Thyroid gland (tissue), 4 donors: ENCODE measurements at regions not wholly inside any gene's neighbourhood (a gene's known extent, or its start where the extent isn't known, plus 50 kb on each side); places are given as distances from the start of the nearest gene placed in this dataset.

Experiments used
- DNase-seq, 2 donors: peaks; one replicate each; pipeline ENCODE4 v3.0.0-alpha.2; 2019
- H3K27ac ChIP-seq, 3 donors: fragments of 200-600 bp; sonication (generic); 1 replicate in 2 of 3; 2 replicates in 1 of 3; pipeline ENCODE4 v1.5.1; 2016 to 2019; ENCODE audit warnings: mild to moderate bottlenecking in 1 of 3, moderate library complexity in 1 of 3
- H3K27me3 ChIP-seq: fragments of 200-600 bp; sonication (generic); one replicate; pipeline ENCODE4 v1.5.1; 2019
- H3K36me3 ChIP-seq, 2 donors: fragments of 200-600 bp; sonication (generic); one replicate each; pipeline ENCODE4 v1.5.1; 2016 to 2019
- H3K4me1 ChIP-seq, 2 donors: fragments of 200-600 bp; sonication (generic); one replicate each; pipeline ENCODE4 v1.5.1; 2017 to 2019
- H3K4me3 ChIP-seq, 3 donors: fragments of 200-600 bp; sonication (generic); replicated peaks in 1 of 3; 1 replicate in 2 of 3; 2 replicates in 1 of 3; pipeline ENCODE4 v1.5.1; 2016; ENCODE audit warnings: mild to moderate bottlenecking in 1 of 3
- H3K9me3 ChIP-seq: fragments of 200-600 bp; sonication (generic); one replicate; pipeline ENCODE4 v1.5.1; 2017
- POLR2A ChIP-seq, 2 donors: fragments of 450-650 bp; IDR thresholded peaks; one replicate each; pipeline ENCODE4 v1.6.1; 2017; ENCODE audit warnings: antibody characterized with exemption in 2 of 2, mild to moderate bottlenecking in 2 of 2, moderate library complexity in 1 of 2
- WGBS, 2 donors: methylation state at CpG; one replicate each; pipeline ENCODE4 v1.1.5; 2017; 5-methylcytosine and 5-hydroxymethylcytosine counted together
- intact Hi-C: fragments of 100-400 bp; cut with DNase I; formaldehyde crosslinking; loops from one replicate; pipeline ENCODE4 v1.15.1; 2023
- TF ChIP-seq, protein P1 (sequence below), 6 experiments: fragments of 200-600 bp in 3 of 6; fragments of 450-650 bp in 3 of 6; sonication (generic) in 3 of 6; IDR thresholded peaks; one replicate each; pipeline ENCODE4 v1.5.1; 2016 to 2019; ENCODE audit warnings: antibody characterized with exemption in 6 of 6, mild to moderate bottlenecking in 2 of 6, inconsistent platforms in 1 of 6, moderate library complexity in 1 of 6

GRCh38 chr13:100941377-100942368 is 267.1 kb upstream of the TMTC4 start:
- TF ChIP-seq POLR2A (IDR thresholded peaks at IDR 0.05), result no peak
- TF ChIP-seq, protein P1, sequence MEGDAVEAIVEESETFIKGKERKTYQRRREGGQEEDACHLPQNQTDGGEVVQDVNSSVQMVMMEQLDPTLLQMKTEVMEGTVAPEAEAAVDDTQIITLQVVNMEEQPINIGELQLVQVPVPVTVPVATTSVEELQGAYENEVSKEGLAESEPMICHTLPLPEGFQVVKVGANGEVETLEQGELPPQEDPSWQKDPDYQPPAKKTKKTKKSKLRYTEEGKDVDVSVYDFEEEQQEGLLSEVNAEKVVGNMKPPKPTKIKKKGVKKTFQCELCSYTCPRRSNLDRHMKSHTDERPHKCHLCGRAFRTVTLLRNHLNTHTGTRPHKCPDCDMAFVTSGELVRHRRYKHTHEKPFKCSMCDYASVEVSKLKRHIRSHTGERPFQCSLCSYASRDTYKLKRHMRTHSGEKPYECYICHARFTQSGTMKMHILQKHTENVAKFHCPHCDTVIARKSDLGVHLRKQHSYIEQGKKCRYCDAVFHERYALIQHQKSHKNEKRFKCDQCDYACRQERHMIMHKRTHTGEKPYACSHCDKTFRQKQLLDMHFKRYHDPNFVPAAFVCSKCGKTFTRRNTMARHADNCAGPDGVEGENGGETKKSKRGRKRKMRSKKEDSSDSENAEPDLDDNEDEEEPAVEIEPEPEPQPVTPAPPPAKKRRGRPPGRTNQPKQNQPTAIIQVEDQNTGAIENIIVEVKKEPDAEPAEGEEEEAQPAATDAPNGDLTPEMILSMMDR (IDR thresholded peaks at IDR 0.05), result no peak
- Histone ChIP-seq H3K36me3 (no peaks in the 10 kb centered on the region), H3K27ac (no peak overlapping the region), H3K4me1 (no peaks in the 10 kb centered on the region), H3K27me3 (no peaks in the 10 kb centered on the region), H3K9me3 (no peaks in the 10 kb centered on the region), H3K4me3 (no peak overlapping the region)
- no peak for DNase-seq
- intact Hi-C loops, result no loop called here
- WGBS, 2 donors, result 75 to 79% methylated on average over 10 of the region's 10 CpGs

DNA sequence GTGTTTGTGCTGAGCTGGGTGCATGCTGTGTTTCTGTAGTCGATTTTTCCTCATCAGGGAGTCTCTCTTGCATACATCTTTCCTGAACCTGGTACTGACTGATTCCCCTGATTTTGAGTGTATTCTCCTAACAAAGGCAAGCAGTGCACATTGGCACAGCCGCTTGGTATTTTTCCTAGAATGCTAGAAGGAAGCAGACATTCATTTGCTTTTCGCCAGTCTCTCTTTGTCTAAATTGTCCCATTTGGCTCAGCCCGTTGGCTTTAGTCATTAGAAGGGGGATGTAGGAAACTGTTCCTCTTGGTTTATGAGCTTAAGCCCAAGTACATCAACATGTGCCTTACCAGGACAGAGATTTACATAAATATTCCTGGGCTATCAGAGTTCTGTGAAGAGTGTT is 266.1 kb upstream of the TMTC4 start:
- Histone ChIP-seq H3K27me3 (no peaks in the 10 kb centered on the region), H3K9me3 (no peaks in the 10 kb centered on the region), H3K4me1 (no peaks in the 10 kb centered on the region), H3K27ac (no peak overlapping the region), H3K4me3 (no peak overlapping the region), H3K36me3 (no peaks in the 10 kb centered on the region)
- WGBS, 2 donors, result 57 to 63% methylated on average over 4 of the region's 4 CpGs
- intact Hi-C loops, result no loop called here
- no peak for DNase-seq
- no peak for TF ChIP-seq POLR2A (IDR thresholded peaks at IDR 0.05)
- TF ChIP-seq, protein P1 (IDR thresholded peaks at IDR 0.05), result no peak

DNA sequence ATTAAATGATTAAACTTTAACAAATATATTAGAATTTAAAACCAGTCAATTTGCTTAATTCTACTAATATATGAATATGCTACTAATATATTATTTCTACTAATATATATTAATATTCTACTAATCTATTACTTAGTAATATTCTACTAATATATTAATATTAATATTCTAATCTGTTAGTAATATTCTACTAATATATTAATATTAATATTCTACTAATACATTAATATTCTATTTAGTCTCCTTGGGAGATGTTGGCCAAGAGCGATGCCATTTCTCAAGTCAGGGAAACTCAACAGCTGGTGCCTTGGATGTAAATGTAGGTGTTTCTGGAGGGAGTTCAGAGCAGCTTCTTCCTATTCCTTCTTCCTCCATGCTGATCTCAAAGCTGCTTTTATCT is 259.2 kb upstream of the TMTC4 start:
- TF ChIP-seq POLR2A (IDR thresholded peaks at IDR 0.05), result no peak
- TF ChIP-seq, protein P1 (IDR thresholded peaks at IDR 0.05), result no peak
- DNase-seq, result no peak
- H3K27ac ChIP-seq, result no peak overlapping the region
- 94 to 100% methylated on average over 1 of the region's 1 CpG for WGBS, 2 donors
- no peaks in the 10 kb centered on the region for H3K36me3 ChIP-seq
- intact Hi-C loops, result no loop called here
- no peak overlapping the region for H3K4me3 ChIP-seq
- no peaks in the 10 kb centered on the region for H3K9me3 ChIP-seq
- H3K4me1 ChIP-seq, result no peaks in the 10 kb centered on the region
- no peaks in the 10 kb centered on the region for H3K27me3 ChIP-seq

GRCh38 chr13:100922599-100922998 is 248.0 kb upstream of the TMTC4 start:
- Histone ChIP-seq H3K27me3 (no peaks in the 10 kb centered on the region), H3K36me3 (no peaks in the 10 kb centered on the region), H3K4me3 (no peak overlapping the region), H3K27ac (no peak overlapping the region), H3K4me1 (no peaks in the 10 kb centered on the region), H3K9me3 (no peaks in the 10 kb centered on the region)
- TF ChIP-seq POLR2A (IDR thresholded peaks at IDR 0.05), result no peak
- TF ChIP-seq, protein P1 (IDR thresholded peaks at IDR 0.05), result no peak
- 79 to 81% methylated on average over 3 of the region's 3 CpGs for WGBS, 2 donors
- DNase-seq, result no peak
- intact Hi-C loops, result no loop called here

DNA sequence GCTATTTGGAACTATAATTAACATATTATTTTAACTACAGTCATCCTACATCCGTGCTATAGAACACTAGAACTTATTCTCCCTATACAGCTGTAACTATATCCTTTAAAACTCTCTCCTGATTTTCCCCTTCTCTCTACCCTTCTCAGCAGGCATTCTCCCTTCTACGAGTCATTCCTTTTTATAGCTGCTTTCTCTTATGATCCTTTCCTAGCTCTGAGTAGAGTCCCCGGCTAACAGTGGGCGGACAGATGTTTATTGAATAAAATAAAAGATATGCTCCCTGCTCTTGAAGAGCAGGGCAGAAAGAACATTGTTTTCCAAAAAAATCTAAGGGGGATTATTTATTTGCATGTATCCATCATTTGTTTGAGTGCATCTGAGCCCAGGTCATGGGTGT is 246.5 kb upstream of the TMTC4 start:
- DNase-seq, result no peak
- H3K4me1 ChIP-seq, result no peaks in the 10 kb centered on the region
- WGBS, 2 donors, result 68 to 77% methylated on average over 4 of the region's 4 CpGs
- H3K27ac ChIP-seq, result no peak overlapping the region
- no peaks in the 10 kb centered on the region for H3K9me3 ChIP-seq
- no peaks in the 10 kb centered on the region for H3K27me3 ChIP-seq
- H3K4me3 ChIP-seq, result no peak overlapping the region
- intact Hi-C loops, result no loop called here
- TF ChIP-seq, protein P1 (IDR thresholded peaks at IDR 0.05), result no peak
- TF ChIP-seq POLR2A (IDR thresholded peaks at IDR 0.05), result no peak
- H3K36me3 ChIP-seq, result no peaks in the 10 kb centered on the region
